ENCODE measurements at regions not wholly inside any gene's neighbourhood (a gene's known extent, or its start where the extent isn't known, plus 50 kb on each side); places are given as distances from the start of the nearest gene placed in this dataset.

- DNase-seq (ENCODE audit: low spot score) (no peak), ATAC-seq (ENCODE audit: low FRiP score) (no peak)
Measured at GRCh38 chrX:40488296-40488695, 92.5 kb upstream of the ATP6AP2 start.

GRCh38 chrX:40485973-40486372 lies 94.8 kb upstream of the ATP6AP2 start:
- TF ChIP-seq CTCF (IDR thresholded peaks at IDR 0.05) = no peak
- DNase-seq (ENCODE audit: low spot score) (no peak), ATAC-seq (ENCODE audit: low FRiP score) (no peak)

More at GRCh38 chrX:40488296-40488695, 92.5 kb upstream of the ATP6AP2 start:
- TF ChIP-seq CTCF (IDR thresholded peaks at IDR 0.05) = no peak

- DNase-seq (ENCODE audit: low spot score) (no peak), ATAC-seq (ENCODE audit: low FRiP score) (no peak)
- no peak for TF ChIP-seq CTCF (IDR thresholded peaks at IDR 0.05)
Measured at GRCh38 chrX:40485102-40485826, 95.5 kb upstream of the ATP6AP2 start.

GRCh38 chrX:40484408-40485091 lies 96.2 kb upstream of the ATP6AP2 start:
- TF ChIP-seq CTCF (IDR thresholded peaks at IDR 0.05) = no peak
- ATAC-seq (ENCODE audit: low FRiP score) = no peak
- DNase-seq (ENCODE audit: low spot score) = no peak

- no peak for ATAC-seq (ENCODE audit: low FRiP score)
- no peak for DNase-seq (ENCODE audit: low spot score)
- no peak for TF ChIP-seq CTCF (IDR thresholded peaks at IDR 0.05)
Measured at GRCh38 chrX:40483502-40483901, 97.3 kb upstream of the ATP6AP2 start.

GRCh38 chrX:40479777-40480318 lies 100.9 kb upstream of the ATP6AP2 start:
- TF ChIP-seq CTCF (IDR thresholded peaks at IDR 0.05) = no peak
- ATAC-seq (ENCODE audit: low FRiP score) (no peak), DNase-seq (ENCODE audit: low spot score) (no peak)
